HepG2 (cell line): ENCODE measurements at regions not wholly inside any gene's neighbourhood (a gene's known extent, or its start where the extent isn't known, plus 50 kb on each side); places are given as distances from the start of the nearest gene placed in this dataset.

Source experiments
- EZH2 ChIP-seq: conservative IDR thresholded peaks from 2 replicates; pipeline ENCODE4 v1.6.1; 2012; ENCODE audit warnings: mild to moderate bottlenecking, low read depth, low read length, moderate library complexity
- FIP1L1 ChIP-seq: fragments of 200-400 bp; formaldehyde crosslinking; IDR thresholded peaks from 2 replicates; pipeline ENCODE4 v1.6.1; 2018; ENCODE audit warnings: low read depth, mild to moderate bottlenecking, low read length, moderate library complexity, borderline replicate concordance; ENCODE audit not compliant: insufficient read depth
- GABPA ChIP-seq, 2 experiments: IDR thresholded peaks; 2 replicates each; pipeline ENCODE4 v1.6.1; 2011 to 2016; ENCODE audit warnings: low read depth in 2 of 2, low read length in 1 of 2, missing biosample characterization in 1 of 2, missing genetic modification characterization in 1 of 2
- MXD4 ChIP-seq: IDR thresholded peaks from 2 replicates; pipeline ENCODE4 v1.6.1; 2016; ENCODE audit warnings: mild to moderate bottlenecking, missing biosample characterization, missing genetic modification reagents
- POLR2A ChIP-seq, 2 experiments: IDR thresholded peaks; 2 replicates each; pipeline ENCODE4 v1.6.1; 2011; ENCODE audit warnings: low read depth in 2 of 2, low read length in 2 of 2, mild to moderate bottlenecking in 1 of 2, moderate library complexity in 1 of 2; ENCODE audit not compliant: insufficient read depth in 1 of 2
- ZFP36L2 ChIP-seq: sonication (generic); formaldehyde crosslinking; IDR thresholded peaks from 2 replicates; pipeline ENCODE4 v1.4.0; 2020; ENCODE audit warnings: missing genetic modification reagents
- ZNF335 ChIP-seq: sonication (generic); formaldehyde crosslinking; IDR thresholded peaks from 2 replicates; pipeline ENCODE4 v1.4.0; 2020; ENCODE audit warnings: missing genetic modification reagents
- ZNF749 ChIP-seq: sonication (generic); formaldehyde crosslinking; IDR thresholded peaks from 2 replicates; pipeline ENCODE4 v1.8.0; 2022; ENCODE audit warnings: mild to moderate bottlenecking, missing genetic modification reagents, moderate library complexity, borderline replicate concordance
- TF ChIP-seq, protein P1 (sequence below): sonication (generic); formaldehyde crosslinking; IDR thresholded peaks from 2 replicates; pipeline ENCODE4 v1.5.0; 2020; ENCODE audit warnings: mild to moderate bottlenecking, missing genetic modification reagents, moderate library complexity
- TF ChIP-seq, protein P2 (sequence below): sonication (generic); formaldehyde crosslinking; IDR thresholded peaks from 2 replicates; pipeline ENCODE4 v1.4.0; 2020; ENCODE audit warnings: missing genetic modification reagents

GRCh38 chrX:40807384-40807783 lies 72.0 kb upstream of the MED14 start:
- TF ChIP-seq, protein P1, sequence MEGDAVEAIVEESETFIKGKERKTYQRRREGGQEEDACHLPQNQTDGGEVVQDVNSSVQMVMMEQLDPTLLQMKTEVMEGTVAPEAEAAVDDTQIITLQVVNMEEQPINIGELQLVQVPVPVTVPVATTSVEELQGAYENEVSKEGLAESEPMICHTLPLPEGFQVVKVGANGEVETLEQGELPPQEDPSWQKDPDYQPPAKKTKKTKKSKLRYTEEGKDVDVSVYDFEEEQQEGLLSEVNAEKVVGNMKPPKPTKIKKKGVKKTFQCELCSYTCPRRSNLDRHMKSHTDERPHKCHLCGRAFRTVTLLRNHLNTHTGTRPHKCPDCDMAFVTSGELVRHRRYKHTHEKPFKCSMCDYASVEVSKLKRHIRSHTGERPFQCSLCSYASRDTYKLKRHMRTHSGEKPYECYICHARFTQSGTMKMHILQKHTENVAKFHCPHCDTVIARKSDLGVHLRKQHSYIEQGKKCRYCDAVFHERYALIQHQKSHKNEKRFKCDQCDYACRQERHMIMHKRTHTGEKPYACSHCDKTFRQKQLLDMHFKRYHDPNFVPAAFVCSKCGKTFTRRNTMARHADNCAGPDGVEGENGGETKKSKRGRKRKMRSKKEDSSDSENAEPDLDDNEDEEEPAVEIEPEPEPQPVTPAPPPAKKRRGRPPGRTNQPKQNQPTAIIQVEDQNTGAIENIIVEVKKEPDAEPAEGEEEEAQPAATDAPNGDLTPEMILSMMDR: no peak
- no peak for TF ChIP-seq ZFP36L2
- TF ChIP-seq EZH2: no peak
- no peak for TF ChIP-seq FIP1L1
- TF ChIP-seq ZNF749 (CRISPR knock-in tag): no peak
- TF ChIP-seq POLR2A (IDR thresholded peaks at IDR 0.05; ENCODE audit: insufficient read depth in 1 of 2, low read depth in 2 of 2, low read length in 2 of 2): no peak
- TF ChIP-seq, protein P2, sequence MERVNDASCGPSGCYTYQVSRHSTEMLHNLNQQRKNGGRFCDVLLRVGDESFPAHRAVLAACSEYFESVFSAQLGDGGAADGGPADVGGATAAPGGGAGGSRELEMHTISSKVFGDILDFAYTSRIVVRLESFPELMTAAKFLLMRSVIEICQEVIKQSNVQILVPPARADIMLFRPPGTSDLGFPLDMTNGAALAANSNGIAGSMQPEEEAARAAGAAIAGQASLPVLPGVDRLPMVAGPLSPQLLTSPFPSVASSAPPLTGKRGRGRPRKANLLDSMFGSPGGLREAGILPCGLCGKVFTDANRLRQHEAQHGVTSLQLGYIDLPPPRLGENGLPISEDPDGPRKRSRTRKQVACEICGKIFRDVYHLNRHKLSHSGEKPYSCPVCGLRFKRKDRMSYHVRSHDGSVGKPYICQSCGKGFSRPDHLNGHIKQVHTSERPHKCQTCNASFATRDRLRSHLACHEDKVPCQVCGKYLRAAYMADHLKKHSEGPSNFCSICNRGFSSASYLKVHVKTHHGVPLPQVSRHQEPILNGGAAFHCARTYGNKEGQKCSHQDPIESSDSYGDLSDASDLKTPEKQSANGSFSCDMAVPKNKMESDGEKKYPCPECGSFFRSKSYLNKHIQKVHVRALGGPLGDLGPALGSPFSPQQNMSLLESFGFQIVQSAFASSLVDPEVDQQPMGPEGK: no peak
- TF ChIP-seq ZNF335: no peak
- TF ChIP-seq GABPA (IDR thresholded peaks at IDR 0.05; ENCODE audit: low read depth, low read length): no peak
- no peak for TF ChIP-seq GABPA (CRISPR knock-in tag; IDR thresholded peaks at IDR 0.05; ENCODE audit: low read depth)
- no peak for TF ChIP-seq MXD4 (CRISPR knock-in tag)
